Left colon (tissue), 2 donors: ENCODE measurements at regions not wholly inside any gene's neighbourhood (a gene's known extent, or its start where the extent isn't known, plus 50 kb on each side); places are given as distances from the start of the nearest gene placed in this dataset.
"Not testable (repeated sequence)": the region's sequence is repeated elsewhere in the genome, so short reads cannot be mapped to it uniquely, and the experiment has no call there.

ENCODE experiments used
- ATAC-seq: fragments of 200-7000 bp; cut with Tn5 transposase; one replicate; pipeline ENCODE4 v1.9.1; 2020; ENCODE audit warnings: mild to moderate bottlenecking, moderate library complexity
- DNase-seq, 2 donors: peaks; one replicate each; pipeline ENCODE4 v3.0.0-alpha.2; 2020
- intact Hi-C, 2 donors: fragments of 100-400 bp; cut with DNase I in 1 of 2; cut with micrococcal nuclease in 1 of 2; formaldehyde crosslinking; loops; one replicate each; pipeline versions ENCODE4 v1.11.2 to v1.14.0; 2022; cut with DNase I, micrococcal nuclease
- donor health status: DM: no; HTN: no; CAD: no.
- donor health status: DM: yes; HTN: yes; CAD: no.

GRCh38 chr15:87756072-87756471, 500.5 kb downstream of the NTRK3 start:
- intact Hi-C loops = no loop called here
- no peak for DNase-seq
- no peak for ATAC-seq

DNA sequence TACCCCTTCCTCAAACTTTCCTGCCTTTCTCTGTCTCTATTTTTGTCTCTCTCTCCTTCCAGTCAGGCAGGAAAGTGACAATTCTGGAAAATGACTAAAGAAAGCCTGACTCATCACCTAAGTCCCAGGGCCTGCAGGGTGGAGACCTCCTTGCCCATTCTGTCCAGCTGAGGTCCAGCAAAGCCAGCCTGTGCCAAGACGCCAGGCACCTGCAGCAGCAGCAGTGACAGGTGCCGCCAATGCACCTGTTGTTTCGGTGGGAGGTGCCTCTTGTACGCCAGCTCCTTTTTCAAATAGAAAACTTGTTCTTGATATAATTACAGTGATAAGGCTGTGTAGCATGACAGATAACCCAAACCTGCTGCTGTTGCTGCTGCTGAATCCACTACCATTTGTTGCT, 501.3 kb downstream of the NTRK3 start:
- intact Hi-C loops = no loop called here
- ATAC-seq = no peak
- no peak for DNase-seq

- intact Hi-C loops = no loop called here
- ATAC-seq (no peak), DNase-seq (no peak)
Observed at GRCh38 chr15:87753539-87753938, 503.0 kb downstream of the NTRK3 start.

DNA sequence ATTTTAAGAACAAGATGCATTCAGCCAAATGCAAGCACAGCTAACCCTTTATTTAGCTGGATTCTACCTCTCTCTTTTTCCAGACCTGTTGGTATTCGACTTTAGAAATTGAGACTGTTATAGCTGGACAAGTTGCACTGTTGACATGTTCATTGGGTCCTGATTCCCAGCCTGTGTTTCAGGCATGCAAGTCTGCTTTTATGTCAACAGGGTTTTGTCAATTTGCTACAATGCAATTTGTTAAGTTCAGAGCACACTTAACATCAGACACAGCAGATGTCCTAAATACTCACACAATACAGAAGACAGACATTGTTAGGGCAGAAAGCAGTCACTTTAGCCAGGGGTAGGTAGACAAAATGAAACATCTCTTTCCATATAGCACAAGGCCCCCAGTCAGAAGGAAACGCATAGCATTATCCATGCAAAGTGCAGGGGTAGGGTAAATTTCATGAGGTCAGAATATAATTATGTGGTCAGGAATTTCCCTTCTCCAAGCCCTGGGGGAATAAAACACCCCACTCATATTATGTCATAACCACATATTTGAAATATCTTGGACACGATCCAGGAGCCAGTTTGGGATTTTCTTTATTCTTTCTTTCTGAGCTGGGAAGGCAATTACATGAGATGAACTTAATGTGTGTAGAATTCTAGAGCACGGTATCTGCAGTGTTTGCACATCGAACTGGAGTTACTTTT, 504.1 kb downstream of the NTRK3 start:
- no peak for ATAC-seq
- intact Hi-C loops = no loop called here
- DNase-seq = no peak

- DNase-seq (no peak), ATAC-seq (no peak)
- intact Hi-C loops = no loop called here
Observed at GRCh38 chr15:87748483-87748882, 508.1 kb downstream of the NTRK3 start.

GRCh38 chr15:87747087-87747486, 509.5 kb downstream of the NTRK3 start:
- DNase-seq (no peak), ATAC-seq (no peak)
- intact Hi-C loops = no loop called here

DNA sequence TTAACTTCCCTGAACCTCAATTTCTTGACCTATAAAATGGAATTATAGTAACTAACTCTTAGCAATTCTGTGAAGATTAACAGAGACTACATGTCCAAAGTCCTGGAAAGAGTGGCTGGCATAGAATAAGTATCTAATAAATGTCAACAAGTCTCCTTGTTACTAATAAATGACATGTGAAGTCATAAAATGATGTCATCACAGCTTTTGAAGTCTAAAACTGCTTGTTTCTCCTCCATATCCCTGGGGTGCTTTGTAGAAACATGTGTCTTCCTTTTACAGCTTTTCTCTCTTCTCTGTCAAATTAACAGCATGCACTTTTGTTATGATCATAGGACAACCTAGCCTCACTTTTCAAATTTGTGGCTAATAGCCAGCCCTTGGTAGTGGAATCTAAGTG, 510.2 kb downstream of the NTRK3 start:
- intact Hi-C loops = no loop called here
- ATAC-seq = no peak

GRCh38 chr15:87744815-87745214, 511.7 kb downstream of the NTRK3 start:
- DNase-seq (no peak), ATAC-seq (no peak)
- intact Hi-C loops = no loop called here

More for the DNA sequence above, 510.2 kb downstream of the NTRK3 start:
- no peak for DNase-seq

DNA sequence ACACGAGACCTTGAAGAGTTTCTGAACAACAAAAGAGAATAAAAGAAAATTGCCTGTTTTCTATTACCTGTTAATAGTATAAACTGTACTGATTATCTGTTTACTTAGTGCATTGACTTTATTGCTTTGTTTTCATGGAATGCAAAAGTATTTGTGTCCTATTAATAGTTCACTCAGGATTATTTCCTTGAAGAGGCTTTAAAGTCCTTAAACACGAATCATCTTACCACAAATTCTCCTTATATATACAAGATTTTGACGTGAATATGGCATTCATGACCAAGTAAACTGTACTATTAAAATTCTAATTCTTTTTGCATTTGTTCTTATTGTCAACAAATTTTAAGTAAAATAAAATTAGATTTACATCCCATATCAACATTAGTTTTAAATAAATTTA, 513.0 kb downstream of the NTRK3 start:
- intact Hi-C loops = no loop called here
- DNase-seq = no peak
- no peak for ATAC-seq

DNA sequence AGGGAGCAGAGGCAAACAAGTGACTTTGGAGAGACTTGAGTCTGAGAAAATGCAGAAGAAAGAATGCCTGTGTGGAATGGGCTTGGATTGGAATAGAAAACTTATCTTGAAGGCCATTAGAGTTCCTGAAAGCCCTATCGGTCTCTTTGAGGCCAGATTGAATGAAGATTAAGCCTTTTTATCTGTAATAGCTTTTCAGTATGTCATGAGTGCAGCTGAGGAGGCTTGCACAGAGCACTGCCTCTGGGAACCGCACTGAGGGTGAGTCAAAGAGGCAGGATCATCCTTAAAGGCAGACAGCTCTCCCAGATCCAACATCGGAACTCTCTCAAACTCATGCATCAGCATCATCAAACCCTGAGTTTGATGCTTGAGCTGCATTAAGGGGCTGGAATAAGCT, 515.2 kb downstream of the NTRK3 start:
- DNase-seq = no peak
- intact Hi-C loops = no loop called here
- no peak for ATAC-seq

GRCh38 chr15:87740655-87741344, 515.7 kb downstream of the NTRK3 start:
- intact Hi-C loops = no loop called here
- no peak for ATAC-seq
- no peak for DNase-seq

- ATAC-seq (no peak), DNase-seq (no peak)
- intact Hi-C loops = no loop called here
Observed at GRCh38 chr15:87739866-87740265, 516.7 kb downstream of the NTRK3 start.

- DNase-seq (no peak), ATAC-seq (no peak)
- intact Hi-C loops = no loop called here
Observed at GRCh38 chr15:87739081-87739480, 517.5 kb downstream of the NTRK3 start.

DNA sequence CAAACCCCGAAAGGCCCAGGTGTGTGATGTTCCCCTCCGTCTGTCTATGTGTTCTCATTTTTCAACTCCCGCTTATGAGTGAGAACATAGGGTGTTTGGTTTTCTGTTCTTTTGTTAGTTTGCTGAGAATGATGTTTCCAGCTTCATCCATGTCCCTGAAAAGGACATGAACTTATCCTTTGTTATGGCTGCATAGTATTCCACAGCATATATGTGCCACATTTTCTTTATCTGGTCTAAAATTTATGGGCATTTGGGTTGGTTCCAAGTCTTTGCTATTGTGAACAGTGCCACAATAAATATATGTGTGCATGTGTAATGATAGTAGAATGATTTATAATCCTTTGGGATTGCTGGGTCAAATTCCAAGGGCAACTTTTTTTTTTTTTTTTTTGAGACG, 519.1 kb downstream of the NTRK3 start:
- DNase-seq, intact Hi-C loops, ATAC-seq: not testable (repeated sequence)

DNA sequence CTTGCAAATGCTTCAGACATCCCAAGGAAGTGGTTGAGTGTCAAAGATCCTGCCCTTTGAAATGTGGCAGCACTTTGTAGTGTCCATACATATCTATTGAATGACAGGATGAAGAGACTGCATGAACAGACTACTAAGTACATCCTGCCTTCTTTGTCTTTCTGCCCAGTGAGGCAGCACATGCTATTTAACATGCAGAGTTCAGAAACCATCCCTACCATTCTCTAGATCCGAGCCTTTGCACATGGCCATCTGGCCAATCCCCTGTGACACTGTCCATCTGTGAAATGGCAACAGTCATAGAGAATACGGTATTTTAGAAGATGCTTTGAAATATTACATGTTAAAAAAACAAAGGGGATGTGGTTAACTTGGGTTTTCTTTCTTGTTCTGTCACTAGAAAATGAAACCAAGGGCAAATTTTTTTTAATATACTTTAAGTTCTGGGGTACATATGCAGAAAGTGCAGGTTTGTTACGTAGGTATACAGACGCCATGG, 519.6 kb downstream of the NTRK3 start:
- no peak for DNase-seq
- ATAC-seq = no peak
- intact Hi-C loops = no loop called here

GRCh38 chr15:87736401-87736800, 520.1 kb downstream of the NTRK3 start:
- intact Hi-C loops = no loop called here
- no peak for ATAC-seq
- DNase-seq = no peak

- DNase-seq (no peak), ATAC-seq (no peak)
- intact Hi-C loops = no loop called here
Observed at GRCh38 chr15:87735522-87735921, 521.0 kb downstream of the NTRK3 start.

DNA sequence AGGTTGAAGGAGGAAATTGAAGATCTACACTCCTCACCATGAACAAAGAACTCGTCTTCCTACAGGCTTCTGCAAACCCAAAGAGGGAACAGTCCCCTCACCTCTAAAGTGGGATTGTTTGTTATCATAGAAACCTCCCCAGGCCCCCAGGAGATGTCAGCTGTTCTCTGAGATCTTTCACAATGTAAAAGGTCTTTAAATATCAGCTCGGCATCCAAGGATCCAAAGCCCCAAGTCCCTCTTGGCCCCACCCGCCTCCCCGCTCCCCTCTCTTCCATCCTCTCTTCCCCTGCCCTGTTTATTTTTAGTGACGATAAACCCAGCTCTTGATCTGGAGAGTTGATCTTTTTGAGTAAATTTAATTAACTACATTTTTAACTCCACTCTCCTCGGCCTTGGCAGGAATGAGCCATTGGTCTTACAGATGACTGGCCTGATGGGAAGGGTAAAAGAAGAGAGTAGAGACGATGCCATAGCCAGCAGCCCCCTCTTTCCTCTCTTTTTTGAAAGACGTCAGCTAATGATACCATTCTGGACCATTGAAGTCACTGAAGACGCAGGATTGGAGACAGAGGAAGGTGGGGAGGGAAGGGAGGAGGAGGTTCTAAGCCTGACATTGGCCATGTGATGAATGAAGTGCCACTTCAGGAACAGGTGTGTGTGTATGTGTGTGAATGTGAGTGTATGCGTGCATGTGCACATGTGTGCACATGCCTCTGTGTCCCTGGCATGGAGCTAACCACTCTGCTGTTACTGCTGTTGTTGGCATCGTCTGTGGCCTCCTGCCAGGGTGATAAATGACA, 521.8 kb downstream of the NTRK3 start:
- intact Hi-C loops = no loop called here
- ATAC-seq (no peak), DNase-seq (no peak)

DNA sequence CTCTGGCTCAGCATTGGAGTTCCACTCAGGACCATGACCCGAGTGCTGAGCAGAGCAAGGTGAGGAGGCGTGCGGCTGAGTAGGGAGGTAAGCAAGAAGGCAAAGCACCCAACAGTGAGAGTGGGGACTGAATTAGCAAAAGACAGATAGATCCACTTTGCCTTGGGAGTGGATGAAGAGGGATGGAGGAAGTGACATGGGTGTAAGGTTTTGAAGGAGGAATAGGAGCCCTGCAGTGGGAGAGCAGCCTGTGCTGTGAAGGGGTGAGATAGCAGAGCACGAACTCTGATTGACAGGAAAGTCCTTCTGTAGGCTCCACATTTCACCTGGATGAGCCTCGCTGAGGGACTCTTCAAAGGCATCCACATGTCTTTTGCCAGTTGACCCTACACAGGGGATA, 522.6 kb downstream of the NTRK3 start:
- no peak for ATAC-seq
- intact Hi-C loops = no loop called here
- DNase-seq = no peak

GRCh38 chr15:87733541-87733941, 523.0 kb downstream of the NTRK3 start:
- intact Hi-C loops = no loop called here
- no peak for ATAC-seq
- DNase-seq = no peak
